ENCODE measurements at regions not wholly inside any gene's neighbourhood (a gene's known extent, or its start where the extent isn't known, plus 50 kb on each side); places are given as distances from the start of the nearest gene placed in this dataset.

GRCh38 chr12:24034894-24035293 is 85.4 kb upstream of the SOX5 start:
- TF ChIP-seq REST (IDR thresholded peaks at IDR 0.05; ENCODE audit: insufficient replicate concordance, low read depth) (no peak), GABPA (IDR thresholded peaks at IDR 0.05; ENCODE audit: low read depth) (no peak), POLR2AphosphoS5 (IDR thresholded peaks at IDR 0.05; ENCODE audit: low read depth) (no peak), CTCF (IDR thresholded peaks at IDR 0.05; ENCODE audit: insufficient read depth, low read length) (no peak), SPI1 (IDR thresholded peaks at IDR 0.05; ENCODE audit: borderline replicate concordance, low read depth) (no peak)
- DNase-seq (ENCODE audit: low read depth in 1 of 2, low spot score in 1 of 2) = no peak
- no peak overlapping the region for H3K4me3 ChIP-seq (replicated peaks; ENCODE audit: insufficient read depth, low read length)
- no peak overlapping the region for H3K27ac ChIP-seq (replicated peaks)
- H3K27me3 ChIP-seq (ENCODE audit: insufficient read depth, poor library complexity, severe bottlenecking) = no peaks in the 10 kb centered on the region

GRCh38 chr12:24034160-24034559 is 84.7 kb upstream of the SOX5 start:
- Histone ChIP-seq H3K4me3 (replicated peaks; ENCODE audit: insufficient read depth, low read length) (no peak overlapping the region), H3K27me3 (ENCODE audit: insufficient read depth, poor library complexity, severe bottlenecking) (no peaks in the 10 kb centered on the region), H3K27ac (replicated peaks) (no peak overlapping the region)
- no peak for DNase-seq (ENCODE audit: low read depth in 1 of 2, low spot score in 1 of 2)
- TF ChIP-seq POLR2AphosphoS5 (IDR thresholded peaks at IDR 0.05; ENCODE audit: low read depth) (no peak), CTCF (IDR thresholded peaks at IDR 0.05; ENCODE audit: insufficient read depth, low read length) (no peak), REST (IDR thresholded peaks at IDR 0.05; ENCODE audit: insufficient replicate concordance, low read depth) (no peak), GABPA (IDR thresholded peaks at IDR 0.05; ENCODE audit: low read depth) (no peak)

- H3K27me3 ChIP-seq (ENCODE audit: insufficient read depth, poor library complexity, severe bottlenecking) = no peaks in the 10 kb centered on the region
- no peak overlapping the region for H3K27ac ChIP-seq (replicated peaks)
- no peak for TF ChIP-seq CTCF (IDR thresholded peaks at IDR 0.05; ENCODE audit: insufficient read depth, low read length)
- TF ChIP-seq SPI1 (IDR thresholded peaks at IDR 0.05; ENCODE audit: borderline replicate concordance, low read depth) = no peak
- no peak for TF ChIP-seq REST (IDR thresholded peaks at IDR 0.05; ENCODE audit: insufficient replicate concordance, low read depth)
- no peak for TF ChIP-seq POLR2AphosphoS5 (IDR thresholded peaks at IDR 0.05; ENCODE audit: low read depth)
- TF ChIP-seq GABPA (IDR thresholded peaks at IDR 0.05; ENCODE audit: low read depth) = no peak
Measured at GRCh38 chr12:24027352-24027751, 77.9 kb upstream of the SOX5 start.

More at GRCh38 chr12:24027352-24027751, 77.9 kb upstream of the SOX5 start:
- no peak for DNase-seq (ENCODE audit: low read depth in 1 of 2, low spot score in 1 of 2)
- H3K4me3 ChIP-seq (replicated peaks; ENCODE audit: insufficient read depth, low read length) = no peak overlapping the region
